ENCODE measurements at regions not wholly inside any gene's neighbourhood (a gene's known extent, or its start where the extent isn't known, plus 50 kb on each side); places are given as distances from the start of the nearest gene placed in this dataset.
"Not testable (repeated sequence)": the region's sequence is repeated elsewhere in the genome, so short reads cannot be mapped to it uniquely, and the experiment has no call there.

DNA sequence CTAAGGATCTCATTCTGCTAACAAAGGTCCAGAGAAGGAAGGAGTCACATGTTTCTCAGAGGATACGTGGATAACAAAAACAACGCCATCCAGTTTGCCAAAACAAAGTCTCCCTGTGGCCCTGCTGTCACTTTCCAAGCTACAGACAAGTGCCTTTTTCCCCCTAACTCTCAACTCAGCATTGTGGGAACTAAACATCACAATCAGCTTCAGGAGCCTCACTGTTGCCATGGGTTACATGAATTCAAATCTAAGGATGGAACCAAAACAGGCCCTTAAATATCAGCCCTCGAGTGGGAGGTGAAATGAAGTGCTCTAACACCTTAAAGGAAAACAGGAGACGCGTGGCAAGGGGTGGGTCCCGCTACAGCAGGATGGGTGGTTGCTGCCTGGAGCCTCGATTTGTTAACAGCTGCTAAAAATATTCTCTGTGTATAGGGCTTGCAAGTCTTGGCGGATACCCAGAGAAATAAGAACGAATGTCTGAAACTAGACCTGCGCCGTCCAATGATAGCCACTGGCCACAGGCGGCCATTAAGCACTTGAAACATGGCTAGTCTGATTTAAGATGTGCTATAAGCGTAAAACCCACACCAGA, 66.4 kb upstream of the SOD1 start:
- Histone ChIP-seq H3K9me3 (ENCODE audit: control insufficient read depth, low read depth, low read length) (no peaks in the 10 kb centered on the region), H3K27ac (ENCODE audit: low read length) (no peak overlapping the region), H3K27me3 (ENCODE audit: control insufficient read depth, insufficient read depth, low read length) (no peaks in the 10 kb centered on the region), H3K36me3 (ENCODE audit: control insufficient read depth, insufficient read depth, low read length) (no peaks in the 10 kb centered on the region), H3K4me1 (ENCODE audit: control insufficient read depth, insufficient read depth, low read length) (no peaks in the 10 kb centered on the region), H3K4me3 (ENCODE audit: low read length) (no peak overlapping the region)
- WGBS (ENCODE audit: insufficient coverage, low lambda C conversion rate), result 100% methylated on average over 1 of the region's 13 CpGs
- no peak for DNase-seq

DNA sequence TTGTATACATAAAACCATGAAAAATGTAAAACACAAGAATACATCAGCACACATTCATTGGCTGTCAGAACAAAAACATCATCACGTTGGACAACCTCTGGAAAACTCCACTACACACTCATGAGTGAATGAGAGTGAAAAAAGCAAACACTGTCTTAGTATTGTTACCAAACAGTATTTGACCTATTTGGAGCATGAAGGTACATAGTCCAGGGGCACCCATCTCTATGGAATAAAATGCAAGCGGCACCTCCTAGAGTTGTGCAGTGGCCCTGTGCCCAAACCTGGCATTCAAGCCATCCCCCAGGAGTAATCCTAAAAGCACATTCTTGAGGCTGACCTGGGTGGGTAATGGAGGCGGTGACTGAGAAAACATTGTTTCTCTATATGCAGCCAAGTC, 67.0 kb upstream of the SOD1 start:
- Histone ChIP-seq H3K27ac (ENCODE audit: low read length) (no peak overlapping the region), H3K9me3 (ENCODE audit: control insufficient read depth, low read depth, low read length) (no peaks in the 10 kb centered on the region), H3K4me1 (ENCODE audit: control insufficient read depth, insufficient read depth, low read length) (no peaks in the 10 kb centered on the region), H3K4me3 (ENCODE audit: low read length) (no peak overlapping the region), H3K36me3 (ENCODE audit: control insufficient read depth, insufficient read depth, low read length) (no peaks in the 10 kb centered on the region), H3K27me3 (ENCODE audit: control insufficient read depth, insufficient read depth, low read length) (no peaks in the 10 kb centered on the region)
- 60% methylated on average over 1 of the region's 3 CpGs for WGBS (ENCODE audit: insufficient coverage, low lambda C conversion rate)
- DNase-seq, result no peak

DNA sequence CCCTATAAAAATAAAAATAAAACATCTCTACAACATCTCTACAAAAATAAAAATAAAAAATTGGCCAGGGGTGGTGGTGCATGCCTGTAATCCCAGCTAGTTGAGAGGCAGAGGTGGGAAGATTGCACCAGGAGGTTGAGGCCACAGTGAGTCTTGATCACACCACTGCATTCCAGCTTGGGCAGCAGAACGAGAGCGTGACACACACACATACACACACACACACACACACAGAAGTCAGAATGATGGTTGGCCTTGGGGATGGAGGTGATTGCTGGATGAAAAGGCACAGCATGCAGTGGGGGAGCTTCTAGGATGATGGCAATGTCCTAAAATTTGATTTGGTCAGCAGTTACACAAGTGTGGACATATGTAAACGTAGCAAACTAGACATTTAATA, 69.7 kb upstream of the SOD1 start:
- no peak for DNase-seq
- Histone ChIP-seq H3K36me3 (ENCODE audit: control insufficient read depth, insufficient read depth, low read length) (no peaks in the 10 kb centered on the region), H3K4me3 (ENCODE audit: low read length) (no peak overlapping the region), H3K27ac (ENCODE audit: low read length) (no peak overlapping the region), H3K4me1 (ENCODE audit: control insufficient read depth, insufficient read depth, low read length) (no peaks in the 10 kb centered on the region), H3K9me3 (ENCODE audit: control insufficient read depth, low read depth, low read length) (no peaks in the 10 kb centered on the region), H3K27me3 (ENCODE audit: control insufficient read depth, insufficient read depth, low read length) (no peaks in the 10 kb centered on the region)
- WGBS (ENCODE audit: insufficient coverage, low lambda C conversion rate), result no CpG with 5 or more reads among the region's 3 CpGs

DNA sequence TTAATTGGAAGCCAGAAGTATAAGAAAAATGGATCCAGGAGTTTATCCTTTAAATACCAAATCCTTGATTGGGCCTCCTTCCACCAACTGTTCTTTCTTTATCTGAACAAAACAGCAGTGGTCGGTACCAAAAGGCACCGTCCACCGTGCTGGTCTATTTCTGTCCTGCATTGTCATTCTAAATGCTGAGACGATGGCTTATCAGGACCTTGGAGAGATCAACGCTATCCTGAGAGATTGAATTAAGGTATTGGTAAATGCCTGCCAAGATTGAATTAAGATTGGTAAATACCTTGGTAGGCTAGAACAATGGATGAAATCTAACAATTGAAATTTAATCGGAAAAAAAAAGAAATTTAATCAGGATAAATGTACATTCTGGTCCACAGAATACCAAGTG, 73.4 kb upstream of the SOD1 start:
- H3K4me1 ChIP-seq (ENCODE audit: control insufficient read depth, insufficient read depth, low read length), result no peaks in the 10 kb centered on the region
- no peaks in the 10 kb centered on the region for H3K36me3 ChIP-seq (ENCODE audit: control insufficient read depth, insufficient read depth, low read length)
- WGBS (ENCODE audit: insufficient coverage, low lambda C conversion rate), result 100% methylated on average over 1 of the region's 6 CpGs
- no peak overlapping the region for H3K4me3 ChIP-seq (ENCODE audit: low read length)
- DNase-seq, result no peak
- no peaks in the 10 kb centered on the region for H3K27me3 ChIP-seq (ENCODE audit: control insufficient read depth, insufficient read depth, low read length)
- H3K27ac ChIP-seq (ENCODE audit: low read length), result no peak overlapping the region
- H3K9me3 ChIP-seq (ENCODE audit: control insufficient read depth, low read depth, low read length), result no peaks in the 10 kb centered on the region

DNA sequence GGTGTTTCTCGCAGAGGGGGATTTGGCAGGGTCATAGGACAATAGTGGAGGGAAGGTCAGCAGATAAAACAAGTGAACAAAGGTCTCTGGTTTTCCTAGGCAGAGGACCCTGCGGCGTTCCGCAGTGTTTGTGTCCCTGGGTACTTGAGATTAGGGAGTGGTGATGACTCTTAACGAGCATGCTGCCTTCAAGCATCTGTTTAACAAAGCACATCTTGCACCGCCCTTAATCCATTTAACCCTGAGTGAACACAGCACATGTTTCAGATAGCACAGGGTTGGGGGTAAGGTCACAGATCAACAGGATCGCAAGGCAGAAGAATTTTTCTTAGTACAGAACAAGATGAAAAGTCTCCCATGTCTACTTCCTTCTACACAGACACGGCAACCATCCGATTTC, 75.6 kb upstream of the SOD1 start:
- H3K27ac ChIP-seq (ENCODE audit: low read length); H3K9me3 ChIP-seq (ENCODE audit: control insufficient read depth, low read depth, low read length); H3K36me3 ChIP-seq (ENCODE audit: control insufficient read depth, insufficient read depth, low read length); DNase-seq; H3K4me3 ChIP-seq (ENCODE audit: low read length); H3K27me3 ChIP-seq (ENCODE audit: control insufficient read depth, insufficient read depth, low read length); H3K4me1 ChIP-seq (ENCODE audit: control insufficient read depth, insufficient read depth, low read length): not testable (repeated sequence)
- no CpG with 5 or more reads among the region's 9 CpGs for whole genome bisulfite sequencing (ENCODE audit: insufficient coverage, low lambda C conversion rate)

DNA sequence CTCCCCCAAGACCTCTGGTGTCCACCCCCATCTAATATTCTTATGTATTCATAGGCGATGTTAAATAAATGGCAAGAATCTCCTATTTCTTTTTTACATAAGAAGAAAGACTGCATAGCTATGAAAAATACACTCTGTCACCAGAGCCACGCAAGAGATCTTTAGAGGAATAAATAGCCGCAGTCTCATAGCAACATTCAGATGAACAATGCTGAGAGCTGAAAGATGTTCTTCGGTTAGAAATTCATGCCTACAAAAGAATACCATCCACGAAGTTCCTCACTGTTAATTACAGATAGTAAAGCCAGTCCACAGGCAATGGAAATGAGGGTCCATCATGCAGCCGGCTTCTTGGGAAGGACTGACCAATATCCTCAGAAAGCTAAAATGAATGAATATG, 76.0 kb upstream of the SOD1 start:
- no peak overlapping the region for H3K4me3 ChIP-seq (ENCODE audit: low read length)
- H3K27ac ChIP-seq (ENCODE audit: low read length), result no peak overlapping the region
- H3K36me3 ChIP-seq (ENCODE audit: control insufficient read depth, insufficient read depth, low read length), result no peaks in the 10 kb centered on the region
- H3K27me3 ChIP-seq (ENCODE audit: control insufficient read depth, insufficient read depth, low read length), result no peaks in the 10 kb centered on the region
- WGBS (ENCODE audit: insufficient coverage, low lambda C conversion rate), result 80% methylated on average over 2 of the region's 6 CpGs
- H3K9me3 ChIP-seq (ENCODE audit: control insufficient read depth, low read depth, low read length), result no peaks in the 10 kb centered on the region
- H3K4me1 ChIP-seq (ENCODE audit: control insufficient read depth, insufficient read depth, low read length), result no peaks in the 10 kb centered on the region
- DNase-seq, result no peak

DNA sequence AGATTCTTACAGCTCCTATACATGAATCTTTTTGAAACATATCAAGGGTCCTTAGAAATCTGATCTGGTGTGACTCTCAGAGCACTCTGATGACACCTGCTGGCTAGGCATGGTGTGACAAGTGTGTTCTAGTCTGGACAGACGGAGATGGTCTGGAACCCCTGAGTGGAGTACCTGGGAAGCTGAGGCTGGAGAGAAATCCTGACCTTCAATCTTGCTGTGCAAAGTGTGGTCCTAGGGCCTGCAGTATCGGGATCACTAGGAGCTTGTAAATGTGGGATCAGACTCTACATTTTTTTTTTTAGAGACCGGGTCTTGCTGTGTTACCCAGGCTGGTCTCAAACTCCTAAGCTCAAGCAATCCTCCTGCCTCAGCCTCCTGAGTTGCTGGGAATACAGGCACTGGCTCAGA, 78.6 kb upstream of the SOD1 start:
- no peaks in the 10 kb centered on the region for H3K9me3 ChIP-seq (ENCODE audit: control insufficient read depth, low read depth, low read length)
- H3K27me3 ChIP-seq (ENCODE audit: control insufficient read depth, insufficient read depth, low read length), result no peaks in the 10 kb centered on the region
- H3K27ac ChIP-seq (ENCODE audit: low read length), result no peak overlapping the region
- no peaks in the 10 kb centered on the region for H3K36me3 ChIP-seq (ENCODE audit: control insufficient read depth, insufficient read depth, low read length)
- no peak overlapping the region for H3K4me3 ChIP-seq (ENCODE audit: low read length)
- H3K4me1 ChIP-seq (ENCODE audit: control insufficient read depth, insufficient read depth, low read length), result no peaks in the 10 kb centered on the region
- DNase-seq, result peak; percentile 26 to 33
- WGBS (ENCODE audit: insufficient coverage, low lambda C conversion rate), result no CpG with 5 or more reads among the region's 3 CpGs

DNA sequence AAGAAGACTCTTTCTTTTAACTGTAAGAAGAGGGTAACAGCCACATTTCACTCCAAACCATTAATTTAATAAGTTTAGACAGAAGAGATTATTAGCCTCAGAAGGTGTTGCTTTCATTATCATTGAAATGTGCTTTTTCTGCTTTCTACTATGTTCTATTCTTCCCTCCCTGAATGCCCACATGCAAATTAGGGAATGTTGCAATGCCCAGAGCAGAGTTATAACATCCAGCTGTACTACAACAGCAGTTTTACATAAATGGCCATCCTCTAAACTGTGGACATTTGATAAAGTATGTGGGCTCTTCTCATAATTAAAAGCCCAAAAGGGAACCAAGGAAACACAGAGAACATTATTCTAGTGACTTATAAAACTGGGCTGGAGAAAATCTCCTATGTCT, 82.2 kb upstream of the SOD1 start:
- H3K27ac ChIP-seq (ENCODE audit: low read length), result no peak overlapping the region
- no peaks in the 10 kb centered on the region for H3K36me3 ChIP-seq (ENCODE audit: control insufficient read depth, insufficient read depth, low read length)
- H3K4me3 ChIP-seq (ENCODE audit: low read length), result no peak overlapping the region
- H3K27me3 ChIP-seq (ENCODE audit: control insufficient read depth, insufficient read depth, low read length), result no peaks in the 10 kb centered on the region
- no peak for DNase-seq
- H3K4me1 ChIP-seq (ENCODE audit: control insufficient read depth, insufficient read depth, low read length), result no peaks in the 10 kb centered on the region
- no peaks in the 10 kb centered on the region for H3K9me3 ChIP-seq (ENCODE audit: control insufficient read depth, low read depth, low read length)

DNA sequence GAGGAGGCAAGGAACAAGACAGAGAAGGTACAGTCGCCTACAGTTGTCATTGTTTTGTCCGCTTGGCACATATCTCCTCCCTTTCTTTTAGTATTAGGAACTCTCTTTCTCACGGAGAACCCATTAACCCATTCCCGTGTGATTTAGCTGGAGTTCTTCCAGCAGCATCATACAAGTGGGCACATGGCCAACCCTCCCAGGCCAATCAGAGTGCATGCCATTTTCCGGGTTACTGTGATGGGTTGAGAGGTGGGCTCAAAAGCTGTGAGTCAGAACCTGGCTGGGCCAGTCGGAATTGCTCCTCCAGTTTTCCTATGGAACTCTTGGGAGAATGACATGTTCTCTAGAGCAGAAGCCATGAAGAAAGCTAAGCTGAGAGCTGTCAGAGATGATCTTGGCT, 83.1 kb upstream of the SOD1 start:
- no peaks in the 10 kb centered on the region for H3K9me3 ChIP-seq (ENCODE audit: control insufficient read depth, low read depth, low read length)
- no peaks in the 10 kb centered on the region for H3K4me1 ChIP-seq (ENCODE audit: control insufficient read depth, insufficient read depth, low read length)
- no peaks in the 10 kb centered on the region for H3K27me3 ChIP-seq (ENCODE audit: control insufficient read depth, insufficient read depth, low read length)
- H3K36me3 ChIP-seq (ENCODE audit: control insufficient read depth, insufficient read depth, low read length), result no peaks in the 10 kb centered on the region
- H3K4me3 ChIP-seq (ENCODE audit: low read length), result no peak overlapping the region
- H3K27ac ChIP-seq (ENCODE audit: low read length), result no peak overlapping the region
- DNase-seq, result no peak
- WGBS (ENCODE audit: insufficient coverage, low lambda C conversion rate), result no CpG with 5 or more reads among the region's 6 CpGs

DNA sequence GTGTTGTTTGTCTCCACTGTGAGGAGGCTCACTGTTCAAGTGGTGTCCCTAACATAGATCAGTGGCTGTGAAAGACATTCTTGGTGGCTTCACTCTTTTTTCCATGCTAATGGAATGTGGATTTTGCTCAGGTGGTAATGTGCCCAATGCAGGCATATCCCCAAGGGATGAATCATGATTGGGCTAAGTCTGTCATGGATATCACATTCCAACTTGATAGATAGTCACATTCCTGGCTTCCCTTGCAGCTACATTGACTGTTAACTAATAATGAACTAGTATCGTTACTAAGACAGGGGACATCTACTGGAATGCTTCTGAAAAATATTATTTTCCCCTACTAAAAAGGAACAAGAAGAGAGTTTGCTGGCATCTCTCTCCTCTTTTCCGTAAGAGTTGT, 86.3 kb upstream of the SOD1 start:
- no peaks in the 10 kb centered on the region for H3K27me3 ChIP-seq (ENCODE audit: control insufficient read depth, insufficient read depth, low read length)
- no peaks in the 10 kb centered on the region for H3K9me3 ChIP-seq (ENCODE audit: control insufficient read depth, low read depth, low read length)
- H3K36me3 ChIP-seq (ENCODE audit: control insufficient read depth, insufficient read depth, low read length), result no peaks in the 10 kb centered on the region
- H3K4me1 ChIP-seq (ENCODE audit: control insufficient read depth, insufficient read depth, low read length), result no peaks in the 10 kb centered on the region
- no peak for DNase-seq
- WGBS (ENCODE audit: insufficient coverage, low lambda C conversion rate), result no CpG with 5 or more reads among the region's 2 CpGs
- no peak overlapping the region for H3K27ac ChIP-seq (ENCODE audit: low read length)
- H3K4me3 ChIP-seq (ENCODE audit: low read length), result no peak overlapping the region

DNA sequence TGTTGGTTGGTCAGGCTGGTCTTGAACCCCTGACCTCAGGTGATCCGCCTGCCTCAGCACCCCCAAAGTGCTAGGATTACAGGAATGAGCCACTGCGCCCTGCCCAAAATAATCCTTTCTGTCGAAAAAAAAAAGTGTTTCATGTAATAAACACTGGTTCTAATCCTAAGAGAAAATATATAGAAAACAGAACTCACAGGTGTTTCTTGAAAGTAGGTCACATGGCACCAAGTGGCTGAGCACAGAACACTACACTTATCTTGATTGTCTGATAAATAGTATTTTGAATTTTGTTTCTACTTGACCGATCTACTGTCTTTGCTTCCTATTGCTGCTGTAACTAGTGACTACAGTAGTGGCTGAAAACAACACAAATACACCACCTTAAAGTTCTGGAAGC, 87.6 kb upstream of the SOD1 start:
- H3K27ac ChIP-seq (ENCODE audit: low read length), result no peak overlapping the region
- H3K4me3 ChIP-seq (ENCODE audit: low read length), result no peak overlapping the region
- H3K36me3 ChIP-seq (ENCODE audit: control insufficient read depth, insufficient read depth, low read length), result no peaks in the 10 kb centered on the region
- WGBS (ENCODE audit: insufficient coverage, low lambda C conversion rate), result no CpG with 5 or more reads among the region's 4 CpGs
- no peaks in the 10 kb centered on the region for H3K4me1 ChIP-seq (ENCODE audit: control insufficient read depth, insufficient read depth, low read length)
- no peaks in the 10 kb centered on the region for H3K27me3 ChIP-seq (ENCODE audit: control insufficient read depth, insufficient read depth, low read length)
- no peak for DNase-seq
- no peaks in the 10 kb centered on the region for H3K9me3 ChIP-seq (ENCODE audit: control insufficient read depth, low read depth, low read length)
